ENCODE measurements at regions not wholly inside any gene's neighbourhood (a gene's known extent, or its start where the extent isn't known, plus 50 kb on each side); places are given as distances from the start of the nearest gene placed in this dataset.
"Not testable (repeated sequence)": the region's sequence is repeated elsewhere in the genome, so short reads cannot be mapped to it uniquely, and the experiment has no call there.

DNA sequence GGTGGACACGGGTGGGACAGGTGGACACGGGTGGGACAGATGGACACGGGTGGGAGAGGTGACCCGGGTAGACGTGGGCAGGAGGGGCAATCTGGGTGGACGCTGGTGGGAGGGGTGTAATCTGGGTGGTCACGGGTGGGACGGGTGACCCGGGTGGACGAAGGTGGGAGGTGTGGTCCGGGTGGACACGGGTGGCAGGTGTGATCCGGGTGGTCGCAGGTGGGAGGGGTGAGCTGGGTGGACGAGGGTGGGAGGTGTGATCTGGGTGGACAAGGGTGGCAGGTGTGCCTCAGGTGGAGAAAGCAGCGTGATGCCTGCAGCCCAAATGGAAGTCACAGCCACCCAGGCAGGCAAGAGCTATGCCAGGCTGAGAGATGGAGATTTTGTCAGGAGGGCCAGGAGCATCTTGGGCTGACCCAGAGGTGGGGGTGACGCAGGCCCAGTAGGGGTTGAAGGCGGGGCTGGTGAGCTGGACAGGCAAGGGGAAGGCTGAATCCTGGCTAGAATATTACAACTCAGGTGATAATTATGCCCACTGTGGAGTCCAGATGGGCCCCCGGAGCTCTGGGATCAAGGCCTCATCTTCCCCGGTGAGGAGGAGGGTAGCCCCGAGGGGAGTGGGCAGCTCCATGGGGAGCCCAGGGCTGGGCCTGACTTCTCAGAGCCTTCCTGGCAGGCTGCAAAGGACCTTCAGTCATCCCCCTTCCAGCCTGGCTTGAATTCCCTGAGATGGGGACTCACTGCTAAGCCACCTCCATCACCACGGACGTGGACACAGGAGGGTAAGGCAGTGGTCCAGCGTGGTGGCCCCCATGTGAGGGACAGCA lies 100.0 kb downstream of the ADRA2C start:
- DNase-seq (ENCODE audit: low read depth in 2 of 2), result no peak

DNA sequence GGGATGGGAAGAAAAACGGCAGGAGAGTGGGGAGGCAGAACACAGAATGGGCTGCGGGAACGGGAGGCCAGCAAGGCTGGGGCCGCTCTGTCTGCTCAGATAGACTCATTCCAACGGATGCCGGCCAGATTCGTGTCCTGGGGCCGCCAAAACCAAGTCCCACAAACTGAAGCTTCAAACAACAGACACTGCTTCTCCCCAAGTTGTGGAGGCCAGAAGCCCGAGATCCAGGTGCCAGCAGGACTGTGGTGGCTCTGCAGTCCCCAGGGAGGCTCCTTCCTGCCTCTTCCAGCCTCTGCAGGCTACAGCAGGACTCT lies 100.6 kb downstream of the ADRA2C start:
- no peak for DNase-seq (ENCODE audit: low read depth in 2 of 2)

DNA sequence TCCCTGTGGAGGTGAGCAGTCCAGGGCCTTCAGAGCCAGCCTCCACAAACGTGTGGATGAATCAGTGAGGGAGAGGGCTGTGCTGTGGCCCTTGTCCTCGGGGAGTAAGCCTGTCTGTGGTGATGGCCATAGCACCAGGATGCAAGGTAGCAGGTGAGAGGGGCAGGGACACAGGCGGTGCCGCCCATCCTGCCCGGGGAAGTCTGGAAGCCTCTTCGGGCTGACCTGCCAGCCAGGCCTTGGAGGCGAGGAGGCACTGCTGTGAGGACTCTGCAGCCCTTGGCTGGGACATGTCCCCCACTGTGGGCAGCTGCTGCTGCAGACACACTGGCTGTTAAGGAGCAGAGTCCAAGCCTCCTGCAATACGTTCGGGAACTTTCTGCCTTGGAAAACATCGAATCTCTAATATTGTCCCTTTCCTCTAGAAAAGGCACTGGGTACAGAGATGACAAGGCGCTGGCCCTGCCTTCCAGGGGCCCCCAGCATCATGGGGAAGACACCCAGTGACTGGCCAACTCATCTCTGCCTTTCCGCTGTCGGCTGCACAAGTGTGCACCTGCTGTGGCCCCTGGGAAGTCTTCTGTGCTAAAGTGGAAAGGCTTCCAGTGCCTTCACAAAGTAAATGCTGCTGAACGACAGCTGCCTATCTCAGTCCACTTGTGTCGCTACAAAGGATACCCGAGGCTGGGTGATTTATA lies 101.4 kb downstream of the ADRA2C start:
- DNase-seq (ENCODE audit: low read depth in 2 of 2), result no peak

DNA sequence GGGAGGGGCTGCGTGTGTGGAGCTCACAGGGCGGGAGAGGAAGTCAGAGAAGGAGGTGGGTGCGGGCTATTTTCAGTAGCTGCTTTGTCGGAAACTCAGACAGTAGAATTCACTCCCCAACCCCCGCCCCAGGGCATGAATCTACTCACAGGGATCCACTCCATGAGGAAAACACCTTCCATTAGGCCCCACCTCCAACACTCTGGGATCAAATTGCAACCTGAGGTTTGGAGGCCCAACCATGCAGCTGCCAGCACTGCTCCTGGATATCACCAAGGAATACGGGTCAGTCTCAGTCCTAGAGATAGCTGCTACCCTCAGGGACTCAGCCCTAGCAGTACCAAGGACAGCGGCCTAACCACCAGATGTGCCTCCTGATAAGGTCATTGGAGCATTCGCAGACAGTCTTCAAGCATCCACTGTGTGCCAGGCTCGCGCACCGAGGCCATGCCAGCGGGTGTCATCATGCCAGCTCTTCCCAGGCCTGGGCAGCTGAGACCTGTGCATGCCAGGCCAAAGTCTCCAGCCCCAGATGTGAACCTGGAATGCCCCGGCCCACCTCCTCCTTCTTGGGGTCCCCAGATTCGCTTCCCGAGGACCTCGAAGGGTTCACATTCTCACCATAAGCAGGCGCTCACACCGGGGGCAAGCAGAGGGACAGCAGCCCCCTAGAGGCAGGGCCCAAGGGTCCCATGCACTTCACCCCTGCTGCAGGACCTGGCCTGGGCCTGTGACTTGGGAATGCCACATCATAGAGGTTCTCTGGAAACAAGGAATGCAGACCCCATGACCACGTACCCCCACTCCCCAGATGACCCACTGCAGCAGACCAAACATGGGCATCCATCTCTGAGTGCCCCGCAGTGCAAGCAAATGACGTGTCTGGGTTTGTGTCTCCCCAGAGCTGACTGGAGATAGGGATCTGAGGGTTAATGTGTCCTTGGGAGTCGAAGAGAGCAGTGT lies 102.3 kb downstream of the ADRA2C start:
- DNase-seq (ENCODE audit: low read depth in 2 of 2), result no peak

DNA sequence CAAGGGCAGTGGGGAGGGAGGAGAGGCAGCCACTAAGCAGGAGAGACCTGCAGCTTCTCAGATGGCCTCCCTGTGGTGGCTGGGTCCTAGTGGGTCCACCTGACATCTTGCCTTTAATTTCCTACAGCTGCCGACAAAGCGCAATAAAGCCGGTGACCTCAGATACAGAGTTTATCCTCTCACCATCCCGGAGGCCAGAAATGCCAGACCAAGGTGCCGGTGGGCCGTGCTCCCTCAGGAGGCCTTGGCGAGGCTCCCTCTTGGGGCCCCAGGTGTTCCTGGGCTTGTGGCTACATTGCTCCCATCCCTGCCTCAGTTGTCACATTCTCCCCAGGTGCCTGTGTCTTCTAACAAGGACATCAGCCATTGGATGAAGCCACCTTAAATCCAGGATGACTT lies 103.0 kb downstream of the ADRA2C start:
- DNase-seq (ENCODE audit: low read depth in 2 of 2), result no peak

DNA sequence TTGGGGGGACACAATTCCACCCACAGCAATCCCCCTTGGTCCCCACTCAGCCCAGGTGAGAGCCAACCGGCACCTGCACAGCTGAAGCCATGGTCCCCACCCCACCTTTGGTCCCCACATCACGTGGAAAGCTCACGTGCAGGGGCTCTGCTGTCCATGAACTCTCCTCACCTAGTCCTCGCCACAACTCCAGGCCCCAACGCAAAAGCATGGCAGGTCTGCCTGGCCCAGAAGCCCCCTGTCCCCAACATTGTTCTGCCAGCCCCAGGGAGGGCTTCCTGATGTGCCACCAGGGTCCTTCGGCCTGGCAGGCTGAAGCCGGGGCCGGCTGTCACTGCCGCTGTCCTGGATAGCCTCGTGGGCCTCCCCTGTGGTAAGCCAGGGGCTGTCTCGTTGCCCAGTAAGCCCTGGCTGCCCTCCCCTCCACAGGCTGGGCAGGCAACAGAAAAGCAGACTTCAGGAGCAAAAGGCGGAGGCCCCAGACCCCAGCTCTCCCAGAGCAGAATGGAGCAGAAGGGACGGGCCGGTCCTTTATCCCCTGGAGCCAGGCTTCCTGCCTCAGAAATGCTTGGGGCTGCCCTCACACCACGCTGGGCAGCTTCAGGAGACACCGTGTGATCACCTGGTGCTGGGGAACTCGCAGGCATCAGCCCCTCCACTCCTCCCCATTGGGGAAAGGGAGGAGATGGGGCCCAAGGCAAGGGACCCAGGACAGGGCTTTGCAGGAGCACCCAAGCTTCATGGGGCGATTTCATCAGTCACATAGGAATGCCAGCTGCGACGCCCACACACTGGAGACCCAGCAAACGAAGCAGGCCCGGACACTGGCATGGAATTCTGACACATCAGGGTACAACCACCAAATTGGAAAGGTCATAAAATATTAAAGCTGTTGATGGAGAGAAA lies 103.7 kb downstream of the ADRA2C start:
- no peak for DNase-seq (ENCODE audit: low read depth in 2 of 2)

DNA sequence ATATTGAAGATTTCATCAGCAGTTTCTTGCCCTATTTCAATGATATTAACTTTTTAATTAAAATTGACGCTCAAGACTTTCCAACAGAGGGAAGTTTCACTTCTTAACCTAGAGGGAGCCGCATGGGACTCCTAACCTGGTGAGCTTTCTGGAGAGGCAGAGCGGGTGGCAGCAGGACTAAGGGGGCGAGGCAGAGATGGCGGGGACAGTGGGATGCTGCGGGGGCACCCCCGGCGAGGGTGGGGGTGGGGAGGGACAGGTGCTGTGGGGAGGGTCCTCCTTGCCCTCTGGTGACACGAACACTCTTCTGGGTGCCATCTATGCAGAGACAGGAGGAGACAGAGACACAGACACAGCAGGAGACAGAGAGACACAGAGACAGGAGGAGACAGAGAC lies 104.4 kb downstream of the ADRA2C start:
- no peak for DNase-seq (ENCODE audit: low read depth in 2 of 2)

DNA sequence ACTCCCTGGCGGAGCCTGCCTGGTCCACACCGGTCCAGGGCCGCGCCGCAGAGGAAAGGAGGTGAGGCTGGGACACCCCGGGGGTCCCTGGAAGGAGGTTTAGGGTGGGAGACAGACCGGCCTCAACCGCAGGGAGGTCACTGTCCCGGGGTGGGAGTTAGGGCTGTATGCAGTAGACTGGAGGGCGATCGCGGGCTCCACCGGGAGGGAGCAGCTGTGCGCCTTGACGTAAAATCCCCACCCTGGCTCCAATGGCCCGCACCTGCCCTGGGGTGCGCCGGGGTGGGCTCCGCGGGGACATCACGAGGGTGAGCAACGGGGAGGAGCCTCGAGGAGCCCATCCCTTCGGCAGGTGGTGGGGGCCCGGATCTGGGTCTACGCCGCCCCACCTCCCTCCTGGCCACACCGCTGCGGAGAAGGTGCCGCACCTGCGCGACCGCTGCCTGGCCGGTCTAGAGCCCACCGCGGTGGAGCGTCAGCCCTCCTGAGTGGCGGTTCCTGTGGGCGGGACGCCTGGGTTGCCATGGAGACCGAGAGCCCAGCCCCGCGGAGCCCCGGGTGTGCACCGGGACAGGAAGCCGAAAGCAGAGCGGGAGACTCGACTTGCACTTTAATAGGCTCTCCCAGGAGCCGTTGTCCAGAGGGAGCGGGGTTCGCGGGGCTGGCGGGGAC lies 105.1 kb downstream of the ADRA2C start:
- DNase-seq (ENCODE audit: low read depth in 2 of 2), result no peak

DNA sequence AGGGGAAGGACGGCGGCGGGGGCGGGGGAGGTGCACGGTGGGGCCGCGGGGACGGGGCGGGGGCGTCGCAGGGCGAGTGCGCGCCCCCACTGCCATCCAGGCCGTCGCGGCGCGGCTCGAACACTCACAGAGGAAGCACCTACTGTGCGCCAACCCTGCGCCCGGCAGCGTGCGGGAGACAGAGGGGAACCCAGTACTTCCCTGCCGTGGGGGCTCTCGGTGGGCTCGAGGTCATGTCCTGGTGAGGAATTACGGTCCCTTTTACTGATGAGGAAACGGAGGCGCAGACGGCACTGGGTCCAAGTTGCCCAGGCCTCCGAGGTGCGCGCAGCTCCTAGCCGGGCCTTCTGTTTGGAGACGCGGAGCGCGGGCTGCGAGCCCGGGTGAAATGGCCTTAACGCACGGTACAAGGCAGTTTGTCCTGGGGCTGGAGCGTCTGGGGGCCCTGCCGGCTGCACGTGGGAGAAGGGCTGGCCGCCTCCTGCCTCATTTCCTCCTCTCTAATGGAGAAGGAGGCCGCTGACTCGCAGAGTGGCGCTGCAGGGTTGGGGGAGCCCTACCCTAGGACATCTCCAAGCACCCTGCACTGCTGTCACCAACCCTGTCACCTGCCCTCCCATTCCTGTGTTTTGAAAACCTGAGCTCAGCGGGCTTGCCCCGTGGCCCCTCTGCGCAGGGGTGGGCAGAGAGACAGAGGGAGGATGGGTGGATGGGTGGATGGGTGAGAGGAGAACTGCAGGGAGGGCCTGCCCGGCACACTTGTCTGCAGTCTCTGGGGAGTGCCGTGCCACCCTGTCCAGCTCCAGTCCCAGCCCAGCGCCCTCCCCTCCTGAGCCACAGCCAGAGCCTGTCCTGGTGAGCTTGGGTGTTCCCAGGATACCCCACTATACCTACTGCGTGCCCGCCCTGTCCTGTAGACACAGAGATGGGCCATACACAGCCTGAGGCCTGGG lies 106.0 kb downstream of the ADRA2C start:
- DNase-seq (ENCODE audit: low read depth in 2 of 2), result no peak

DNA sequence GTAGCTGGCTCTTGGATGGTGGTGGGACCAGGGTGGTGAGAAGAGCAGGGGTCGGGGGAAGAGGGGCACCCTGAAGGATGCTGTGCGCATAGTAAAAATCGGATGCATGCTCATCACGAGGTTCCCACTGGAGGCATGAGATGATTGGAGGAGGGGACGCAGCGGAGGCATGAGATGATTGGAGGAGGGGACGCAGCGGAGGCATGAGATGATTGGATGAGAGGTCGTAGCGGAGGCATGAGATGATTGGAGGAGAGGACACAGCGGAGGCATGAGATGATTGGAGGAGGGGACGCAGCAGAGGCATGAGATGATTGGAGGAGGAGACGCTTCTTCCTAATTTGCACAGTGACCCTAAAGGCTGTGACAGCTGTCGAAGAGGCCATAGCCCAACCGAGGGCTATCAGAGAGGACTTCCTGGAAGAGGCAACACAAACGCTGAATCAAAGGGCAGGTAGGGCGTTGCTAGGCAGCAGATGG lies 106.7 kb downstream of the ADRA2C start:
- DNase-seq (ENCODE audit: low read depth in 2 of 2), result no peak

DNA sequence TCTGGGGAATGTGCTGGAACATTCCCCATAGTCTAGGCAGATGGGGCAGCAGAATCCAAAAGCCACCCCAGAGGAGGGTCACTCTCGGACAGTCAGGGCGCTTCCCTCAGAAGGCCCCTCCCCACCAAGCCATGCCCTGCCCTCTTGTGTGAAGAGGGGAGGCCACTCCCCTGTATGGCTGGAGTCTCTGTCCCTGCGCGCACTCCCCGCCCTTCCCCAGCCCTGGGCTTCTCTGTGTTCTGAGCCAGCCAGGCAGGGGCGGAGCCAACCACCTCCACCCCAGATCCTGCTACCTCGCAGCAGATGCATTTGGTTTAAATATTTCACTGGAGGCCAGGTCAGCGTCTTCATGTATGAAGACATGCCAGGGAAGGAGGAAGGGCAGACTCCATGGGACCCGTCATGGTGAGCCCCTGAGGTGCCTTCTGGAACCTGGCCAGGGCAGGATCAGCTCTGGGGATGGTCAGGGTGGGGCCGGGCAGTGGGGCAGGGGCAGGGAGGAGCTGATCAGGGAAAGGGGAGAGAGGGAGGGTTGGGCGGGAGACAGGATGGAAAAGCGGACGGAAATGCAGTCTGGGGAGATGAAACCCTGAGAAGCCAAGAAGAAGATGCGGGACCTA lies 107.3 kb downstream of the ADRA2C start:
- DNase-seq (ENCODE audit: low read depth in 2 of 2), result no peak

DNA sequence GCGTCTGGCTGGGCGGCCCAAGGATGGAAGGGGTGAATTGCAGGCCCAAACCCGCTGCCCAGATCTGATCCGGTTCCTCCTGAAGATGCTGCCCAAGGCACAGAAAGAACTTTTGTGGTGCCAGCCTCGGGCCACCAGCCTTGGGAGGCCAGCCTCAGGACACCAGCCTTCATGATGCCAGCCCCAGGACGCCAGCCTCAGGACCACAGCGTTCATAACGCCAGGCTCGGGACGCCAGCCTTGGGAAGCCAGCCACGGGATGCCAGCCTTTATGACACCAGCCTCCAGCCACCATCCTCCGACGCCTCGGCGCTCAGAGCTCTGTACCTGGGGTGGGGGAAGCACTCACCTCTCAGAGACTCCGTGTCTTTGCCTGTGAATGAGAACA lies 107.8 kb downstream of the ADRA2C start:
- no peak for DNase-seq (ENCODE audit: low read depth in 2 of 2)

DNA sequence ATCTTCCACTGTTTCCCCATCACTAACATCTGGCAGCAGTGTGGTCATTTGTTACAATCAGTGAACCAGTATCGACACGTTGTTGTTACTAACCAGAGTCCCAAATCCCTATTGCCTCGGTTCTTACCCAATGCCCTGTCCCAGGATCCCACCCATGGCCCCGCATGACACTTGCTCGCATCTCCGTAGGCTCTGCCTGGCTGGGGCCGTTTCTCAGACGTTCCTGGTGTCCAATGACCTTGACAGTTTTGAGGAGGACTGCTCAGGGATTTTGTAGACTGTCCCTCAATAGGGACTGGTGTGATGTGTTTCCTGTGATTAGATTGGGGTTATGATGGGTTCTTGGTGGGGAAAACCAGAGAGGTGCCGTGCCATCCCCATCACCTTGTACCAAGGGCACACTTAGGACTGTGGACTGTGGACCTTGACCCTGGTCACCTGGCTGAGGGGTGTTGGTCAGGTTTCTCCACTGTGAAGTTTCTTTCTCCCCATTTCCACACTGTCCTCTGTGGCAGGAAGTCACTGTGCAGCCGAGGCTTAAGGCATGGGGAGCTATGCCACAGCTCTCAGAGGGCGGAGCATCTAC lies 108.4 kb downstream of the ADRA2C start:
- DNase-seq (ENCODE audit: low read depth in 2 of 2), result no peak

DNA sequence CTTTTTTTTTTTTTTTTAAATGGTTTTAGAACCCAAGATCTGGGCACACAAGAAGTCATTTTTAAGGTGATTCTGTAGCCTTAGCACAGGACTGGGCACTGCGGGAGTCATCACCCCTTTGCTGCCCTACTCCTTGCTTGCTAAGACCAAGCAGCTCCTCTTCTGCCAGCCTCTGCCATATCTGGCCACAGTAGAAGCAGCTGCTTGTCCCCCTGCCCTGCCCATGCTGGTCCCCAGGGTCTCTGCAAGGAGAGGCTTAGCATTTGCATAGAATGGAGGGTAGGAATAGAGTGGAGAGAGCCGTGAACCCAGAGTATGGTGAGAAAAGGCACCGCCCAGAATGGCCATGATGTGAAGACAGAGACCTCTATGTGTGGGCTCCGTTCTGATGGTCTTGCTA lies 109.3 kb downstream of the ADRA2C start:
- DNase-seq (ENCODE audit: low read depth in 2 of 2), result no peak

DNA sequence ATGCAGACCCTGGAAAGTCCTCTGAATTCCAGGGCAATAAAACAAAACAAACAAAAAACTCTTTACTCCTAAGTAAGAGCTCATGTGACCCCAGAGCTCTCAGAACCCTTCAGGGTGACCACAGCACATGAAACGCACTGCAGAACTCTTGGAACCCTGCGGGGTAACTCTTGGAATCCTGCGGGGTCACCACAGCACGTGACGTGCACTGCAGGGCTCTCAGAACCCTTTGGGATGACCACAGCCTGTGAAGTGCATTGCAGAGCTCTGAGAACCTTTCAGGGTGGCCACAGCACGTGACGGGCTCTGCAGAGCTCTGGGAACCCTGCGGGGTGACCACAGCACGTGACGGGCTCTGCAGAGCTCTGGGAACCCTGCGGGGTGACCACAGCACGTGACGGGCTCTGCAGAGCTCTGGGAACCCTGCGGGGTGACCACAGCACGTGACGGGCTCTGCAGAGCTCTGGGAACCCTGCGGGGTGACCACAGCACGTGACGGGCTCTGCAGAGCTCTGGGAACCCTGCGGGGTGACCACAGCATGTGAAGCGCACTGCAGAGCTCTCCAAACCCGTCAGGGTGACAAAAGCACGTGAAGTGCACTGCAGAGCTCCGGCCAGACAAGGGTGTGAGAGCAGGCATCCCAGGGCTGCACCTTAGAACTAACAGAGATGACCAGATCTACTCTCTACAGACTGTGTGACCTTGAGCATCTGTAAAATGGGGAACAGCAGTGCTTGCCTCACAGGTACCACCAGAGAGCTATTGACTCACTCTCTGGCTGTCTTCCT lies 110.1 kb downstream of the ADRA2C start:
- DNase-seq (ENCODE audit: low read depth in 2 of 2), result not testable (repeated sequence)

DNA sequence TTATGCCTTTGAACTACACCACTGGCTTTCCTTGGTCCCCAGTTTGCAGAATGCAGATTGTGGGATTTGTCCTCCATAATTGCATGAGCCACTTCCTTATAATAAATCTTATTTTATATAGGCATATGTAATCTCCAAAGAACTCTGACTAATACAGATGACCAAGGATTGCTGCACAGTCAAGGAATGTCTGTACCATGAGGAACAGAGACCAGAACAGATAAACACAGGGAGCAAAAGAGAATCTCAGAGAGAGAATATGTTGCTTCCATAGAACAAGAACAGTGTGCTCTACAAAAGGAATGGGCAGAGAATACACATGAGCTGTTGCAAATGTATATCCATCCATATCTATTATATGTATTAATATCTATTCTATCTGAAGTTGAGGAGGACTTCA lies 111.1 kb downstream of the ADRA2C start:
- no peak for DNase-seq (ENCODE audit: low read depth in 2 of 2)

DNA sequence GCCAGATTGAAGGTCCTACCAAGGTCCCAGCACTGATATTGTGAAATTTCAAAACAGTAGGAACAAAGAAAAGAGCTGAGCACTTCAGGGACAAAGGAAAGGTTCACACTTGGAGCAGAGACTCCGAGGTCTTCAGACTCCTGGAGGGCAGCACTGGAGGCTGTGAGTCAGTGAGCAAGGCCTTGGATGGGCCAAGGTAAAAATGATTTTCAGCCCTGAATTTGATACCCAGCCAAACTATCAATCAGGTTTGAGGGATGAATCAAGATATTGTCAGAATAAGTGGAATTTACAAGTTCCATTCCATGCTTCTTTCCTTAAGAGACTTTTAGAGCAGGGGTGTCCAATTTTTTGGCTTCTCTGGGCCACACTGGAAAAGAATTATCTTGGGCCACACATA lies 111.7 kb downstream of the ADRA2C start:
- no peak for DNase-seq (ENCODE audit: low read depth in 2 of 2)

DNA sequence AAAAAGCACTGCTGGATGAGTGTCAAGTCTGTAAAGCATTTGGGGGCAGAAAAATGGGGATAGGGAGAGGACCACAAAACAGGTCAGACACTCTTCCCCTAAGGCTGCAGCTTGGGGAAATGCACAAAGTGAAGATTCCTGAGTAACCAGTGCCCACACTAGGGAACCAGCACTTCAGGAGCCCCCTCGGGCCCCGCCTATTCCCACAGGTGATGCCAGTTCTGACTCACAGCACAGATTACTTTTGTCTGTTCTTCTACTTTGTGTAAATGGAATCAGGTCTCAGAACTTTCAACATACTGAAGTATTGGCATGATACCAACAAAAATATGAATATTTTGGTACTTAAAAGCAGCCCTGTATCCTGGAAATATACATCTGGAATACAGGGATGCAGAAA lies 112.5 kb downstream of the ADRA2C start:
- no peak for DNase-seq (ENCODE audit: low read depth in 2 of 2)

Measured in activated CD8-positive, alpha-beta memory T cell treated with anti-CD3 and anti-CD28 coated beads for 4 hours (primary cell).